ENCODE measurements at regions not wholly inside any gene's neighbourhood (a gene's known extent, or its start where the extent isn't known, plus 50 kb on each side); places are given as distances from the start of the nearest gene placed in this dataset.

- Histone ChIP-seq H3K9ac (ENCODE audit: low read depth in 1 of 2, low read length in 2 of 2) (no peak overlapping the region), H3K36me3 (ENCODE audit: control insufficient read depth in 4 of 4, insufficient read depth in 3 of 4, low read depth in 1 of 4, low read length in 3 of 4) (no peaks in the 10 kb centered on the region), H3K27me3 (ENCODE audit: control insufficient read depth in 4 of 4, insufficient read depth in 4 of 4, low read length in 3 of 4) (peaks cover 0 to 2% (median under 1%) of the 10 kb centered on the region in 4 donors), H3K4me3 (ENCODE audit: low read depth in 1 of 3, low read length in 3 of 3) (no peak overlapping the region), H3K9me3 (ENCODE audit: control insufficient read depth in 4 of 4, low read length in 3 of 4) (no peaks in the 10 kb centered on the region), H3K4me1 (ENCODE audit: control insufficient read depth in 4 of 4, insufficient read depth in 4 of 4, low read length in 3 of 4) (no peaks in the 10 kb centered on the region), H3K27ac (ENCODE audit: low read depth in 1 of 2, low read length in 2 of 2) (no peak overlapping the region)
- no peak for DNase-seq (ENCODE audit: low spot score)
- WGBS: 82% methylated on average over 1 of the region's 1 CpG
- TF ChIP-seq NR2F2 (IDR thresholded peaks at IDR 0.05): no peak
- TF ChIP-seq HNF4G (IDR thresholded peaks at IDR 0.05): no peak
These were observed 93.0 kb downstream of the PPP1R3A start for GRCh38 chr7:113825832-113826231.

- Histone ChIP-seq H3K9me3 (ENCODE audit: control insufficient read depth in 4 of 4, low read length in 3 of 4) (no peaks in the 10 kb centered on the region), H3K27ac (ENCODE audit: low read depth in 1 of 2, low read length in 2 of 2) (no peak overlapping the region), H3K9ac (ENCODE audit: low read depth in 1 of 2, low read length in 2 of 2) (no peak overlapping the region), H3K4me3 (ENCODE audit: low read depth in 1 of 3, low read length in 3 of 3) (no peak overlapping the region), H3K4me1 (ENCODE audit: control insufficient read depth in 4 of 4, insufficient read depth in 4 of 4, low read length in 3 of 4) (no peaks in the 10 kb centered on the region), H3K36me3 (ENCODE audit: control insufficient read depth in 4 of 4, insufficient read depth in 3 of 4, low read depth in 1 of 4, low read length in 3 of 4) (no peaks in the 10 kb centered on the region), H3K27me3 (ENCODE audit: control insufficient read depth in 4 of 4, insufficient read depth in 4 of 4, low read length in 3 of 4) (peaks cover 0 to 2% (median under 1%) of the 10 kb centered on the region in 4 donors)
- DNase-seq (ENCODE audit: low spot score): no peak
- WGBS: 65% methylated on average over 3 of the region's 3 CpGs
- TF ChIP-seq YY1 (IDR thresholded peaks at IDR 0.05) (no peak), SP1 (IDR thresholded peaks at IDR 0.05) (no peak), EGR1 (IDR thresholded peaks at IDR 0.05; ENCODE audit: low read depth in 2 of 2) (no peak), ZBTB33 (IDR thresholded peaks at IDR 0.05) (no peak), RAD21 (IDR thresholded peaks at IDR 0.05) (no peak), MAX (IDR thresholded peaks at IDR 0.05) (no peak), FOXA2 (IDR thresholded peaks at IDR 0.05) (no peak), GABPA (IDR thresholded peaks at IDR 0.05 in 1 of 2, conservative IDR thresholded peaks at IDR 0.05 in 1 of 2) (no peak), HNF4A (conservative IDR thresholded peaks at IDR 0.05) (no peak), RXRA (IDR thresholded peaks at IDR 0.05) (no peak), JUND (IDR thresholded peaks at IDR 0.05) (no peak), REST (IDR thresholded peaks at IDR 0.05) (no peak), NR2F2 (IDR thresholded peaks at IDR 0.05) (no peak), TAF1 (conservative IDR thresholded peaks at IDR 0.05) (no peak), HNF4G (IDR thresholded peaks at IDR 0.05) (no peak), ATF3 (IDR thresholded peaks at IDR 0.05) (no peak)
These were observed 94.5 kb downstream of the PPP1R3A start for GRCh38 chr7:113824117-113824823.

All from liver (tissue), 7 donors.